GM23248 (cell line): ENCODE measurements at regions not wholly inside any gene's neighbourhood (a gene's known extent, or its start where the extent isn't known, plus 50 kb on each side); places are given as distances from the start of the nearest gene placed in this dataset.

Experiments
- DNase-seq: peaks from one replicate; pipeline ENCODE4 v3.0.0-alpha.2; 2015
- H2AFZ ChIP-seq: fragments of 200-600 bp; sonication (generic); 2 replicates; pipeline ENCODE4 v1.6.1; 2016; ENCODE audit warnings: antibody characterized with exemption
- H3F3A ChIP-seq: fragments of 200-600 bp; sonication (generic); 2 replicates; pipeline ENCODE4 v1.6.1; 2016; ENCODE audit warnings: mild to moderate bottlenecking, antibody characterized with exemption, mixed run types; ENCODE audit not compliant: insufficient read depth
- H3K27ac ChIP-seq: fragments of 200-600 bp; sonication (generic); 2 replicates; pipeline ENCODE4 v1.5.1; 2016; ENCODE audit warnings: mild to moderate bottlenecking
- H3K27me3 ChIP-seq: fragments of 200-600 bp; sonication (generic); replicated peaks from 2 replicates; pipeline ENCODE4 v1.6.1; 2016; ENCODE audit warnings: mild to moderate bottlenecking; ENCODE audit not compliant: insufficient read depth
- H3K36me3 ChIP-seq: fragments of 200-600 bp; sonication (generic); 2 replicates; pipeline ENCODE4 v1.6.1; 2016; ENCODE audit warnings: low read depth, mild to moderate bottlenecking
- H3K4me1 ChIP-seq: fragments of 200-600 bp; sonication (generic); 2 replicates; pipeline ENCODE4 v1.6.1; 2016; ENCODE audit warnings: mild to moderate bottlenecking; ENCODE audit not compliant: insufficient read depth
- H3K4me2 ChIP-seq: fragments of 200-600 bp; sonication (generic); one replicate; pipeline ENCODE4 v1.6.1; 2016; ENCODE audit warnings: mild to moderate bottlenecking; ENCODE audit not compliant: unreplicated experiment
- H3K4me3 ChIP-seq: fragments of 200-600 bp; sonication (generic); 2 replicates; pipeline ENCODE4 v1.5.1; 2016; ENCODE audit warnings: mild to moderate bottlenecking
- H3K79me2 ChIP-seq: fragments of 200-600 bp; sonication (generic); 2 replicates; pipeline ENCODE4 v1.6.1; 2016; ENCODE audit warnings: mild to moderate bottlenecking; ENCODE audit not compliant: insufficient read depth
- H3K9ac ChIP-seq: fragments of 200-600 bp; sonication (generic); 2 replicates; pipeline ENCODE4 v1.6.1; 2016; ENCODE audit warnings: mild to moderate bottlenecking
- H3K9me2 ChIP-seq: fragments of 200-600 bp; sonication (generic); 2 replicates; pipeline ENCODE4 v1.6.1; 2016; ENCODE audit warnings: mixed run types, mild to moderate bottlenecking, moderate library complexity; ENCODE audit not compliant: insufficient read depth
- H3K9me3 ChIP-seq: fragments of 200-600 bp; sonication (generic); one replicate; pipeline ENCODE4 v1.6.1; 2017; ENCODE audit warnings: low read depth
- H4K20me1 ChIP-seq: fragments of 200-600 bp; sonication (generic); 2 replicates; pipeline ENCODE4 v1.6.0; 2016; ENCODE audit not compliant: insufficient read depth
- EZH2 ChIP-seq: fragments of 200-600 bp; sonication (generic); IDR thresholded peaks from 2 replicates; pipeline ENCODE4 v1.6.1; 2018; ENCODE audit warnings: antibody characterized with exemption, mild to moderate bottlenecking; ENCODE audit not compliant: insufficient read depth, poor library complexity, severe bottlenecking
- EZH2phosphoT487 ChIP-seq: fragments of 200-600 bp; sonication (generic); IDR thresholded peaks from 2 replicates; pipeline ENCODE4 v1.6.1; 2018; ENCODE audit warnings: antibody characterized with exemption, moderate library complexity, mild to moderate bottlenecking, low read depth; ENCODE audit not compliant: insufficient read depth
- WGBS, 2 experiments: methylation state at CpG; one replicate each; pipeline ENCODE4 v1.1.6; 2015 to 2017; ENCODE audit warnings: low lambda C conversion rate in 2 of 2, low coverage in 1 of 2; ENCODE audit errors: missing lambda C conversion rate in 2 of 2; 5-methylcytosine and 5-hydroxymethylcytosine counted together
- in situ Hi-C: fragments of 300-500 bp; cut with MboI; formaldehyde crosslinking; loops from 2 replicates; pipeline ENCODE4 v1.15.0; 2020

DNA sequence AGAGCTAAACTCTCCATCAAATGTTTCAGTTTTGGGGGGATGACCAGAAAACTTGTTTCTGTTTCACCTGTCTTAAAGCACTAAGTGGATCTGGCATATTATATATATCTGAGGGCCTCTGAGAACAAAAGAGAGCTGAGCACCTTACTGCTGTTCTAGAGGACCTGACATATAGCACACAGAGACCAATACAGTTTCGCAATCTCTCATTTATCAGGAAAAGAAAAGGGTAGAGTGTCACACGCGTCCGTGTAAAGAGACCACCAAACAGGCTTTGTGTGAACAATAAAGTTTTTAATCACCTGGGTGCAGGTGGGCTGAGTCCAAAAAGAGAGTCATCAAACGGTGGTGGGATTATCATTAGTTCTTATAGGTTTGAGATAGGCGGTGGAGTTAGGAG, 434.5 kb upstream of the KCND2 start:
- in situ Hi-C loops: no loop called here

DNA sequence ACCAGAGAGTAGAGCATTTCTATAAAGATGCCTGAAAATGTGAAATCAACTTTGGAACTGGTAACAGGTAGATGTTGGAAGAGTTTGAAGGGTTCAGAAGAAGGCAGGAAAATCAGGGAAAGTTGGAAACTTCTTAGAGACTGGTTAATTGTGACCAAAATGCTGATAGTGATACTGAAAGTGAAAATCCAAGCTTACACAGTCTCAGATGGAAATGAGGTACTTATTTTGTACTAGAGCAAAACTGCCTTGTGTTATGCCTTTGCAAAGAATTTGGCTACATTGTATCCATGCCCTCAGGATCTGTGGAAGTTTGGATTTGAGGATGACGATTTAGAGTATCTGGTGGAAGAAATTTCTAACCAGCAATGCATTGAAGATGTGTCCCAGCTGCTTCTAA, 430.6 kb upstream of the KCND2 start:
- no peak overlapping the region for H3K4me3 ChIP-seq
- H3K9me3 ChIP-seq: no peaks in the 10 kb centered on the region
- H3K79me2 ChIP-seq: no peaks in the 10 kb centered on the region
- no peaks in the 10 kb centered on the region for H3F3A ChIP-seq
- H3K27me3 ChIP-seq: no peaks in the 10 kb centered on the region
- no peaks in the 10 kb centered on the region for H3K9me2 ChIP-seq
- H3K4me1 ChIP-seq: no peaks in the 10 kb centered on the region
- DNase-seq: no peak
- H3K36me3 ChIP-seq: no peaks in the 10 kb centered on the region
- in situ Hi-C loops: no loop called here
- H3K27ac ChIP-seq: no peak overlapping the region
- TF ChIP-seq EZH2 (no peak), EZH2phosphoT487 (no peak)
- H3K9ac ChIP-seq: no peak overlapping the region
- H4K20me1 ChIP-seq: no peaks in the 10 kb centered on the region
- H3K4me2 ChIP-seq: no peak overlapping the region
- WGBS, 2 experiments: 0% methylated on average over 1 of the region's 1 CpG
- no peak overlapping the region for H2AFZ ChIP-seq

More for the DNA sequence above, 434.5 kb upstream of the KCND2 start:
- TF ChIP-seq EZH2: no peak
- H3K9ac ChIP-seq: no peak overlapping the region
- no peaks in the 10 kb centered on the region for H3K4me1 ChIP-seq
- no peaks in the 10 kb centered on the region for H3K36me3 ChIP-seq
- no peaks in the 10 kb centered on the region for H4K20me1 ChIP-seq
- H3K27me3 ChIP-seq: no peaks in the 10 kb centered on the region
- H3K9me2 ChIP-seq: no peaks in the 10 kb centered on the region
- H3K27ac ChIP-seq: no peak overlapping the region
- H3K4me2 ChIP-seq: no peak overlapping the region
- H3F3A ChIP-seq: no peaks in the 10 kb centered on the region
- 70 to 74% methylated on average over 6 of the region's 6 CpGs for WGBS, 2 experiments
- no peak overlapping the region for H2AFZ ChIP-seq
- no peaks in the 10 kb centered on the region for H3K9me3 ChIP-seq
- no peak for DNase-seq
- no peaks in the 10 kb centered on the region for H3K79me2 ChIP-seq
- no peak overlapping the region for H3K4me3 ChIP-seq

DNA sequence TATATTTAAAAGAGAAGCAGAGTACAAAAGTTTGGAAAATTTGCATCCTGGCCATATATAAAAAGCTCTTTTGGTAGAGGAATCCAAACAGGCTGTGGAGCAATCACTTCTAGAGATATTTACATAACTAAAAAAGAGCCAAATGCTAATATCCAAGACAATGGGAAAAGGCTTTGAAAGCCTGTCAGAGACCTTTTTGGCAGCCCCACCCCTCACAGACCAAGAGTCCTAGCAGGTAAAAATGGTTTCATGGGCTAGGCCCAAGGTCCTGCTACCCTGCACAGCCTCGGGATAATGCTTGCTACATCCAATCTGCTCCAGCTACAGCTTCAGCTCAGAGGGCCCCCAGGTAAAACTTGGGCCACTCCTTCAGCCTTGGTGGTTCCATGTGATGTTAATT, 430.2 kb upstream of the KCND2 start:
- in situ Hi-C loops: no loop called here
- no peak overlapping the region for H2AFZ ChIP-seq
- 10 to 13% methylated on average over 1 of the region's 1 CpG for WGBS, 2 experiments

GRCh38 chr7:119861385-119861784, 411.6 kb upstream of the KCND2 start:
- Histone ChIP-seq H3K27me3 (no peaks in the 10 kb centered on the region), H3K9ac (no peak overlapping the region), H3F3A (no peaks in the 10 kb centered on the region), H3K9me3 (no peaks in the 10 kb centered on the region), H3K79me2 (no peaks in the 10 kb centered on the region), H3K4me1 (no peaks in the 10 kb centered on the region), H3K9me2 (no peaks in the 10 kb centered on the region), H4K20me1 (no peaks in the 10 kb centered on the region), H3K27ac (no peak overlapping the region), H3K4me2 (no peak overlapping the region), H3K36me3 (no peaks in the 10 kb centered on the region), H2AFZ (no peak overlapping the region), H3K4me3 (no peak overlapping the region)
- in situ Hi-C loops: no loop called here
- TF ChIP-seq EZH2phosphoT487 (no peak), EZH2 (no peak)
- DNase-seq: no peak

More for the DNA sequence above, 430.2 kb upstream of the KCND2 start:
- no peak overlapping the region for H3K27ac ChIP-seq
- H3K9ac ChIP-seq: no peak overlapping the region
- H3K4me1 ChIP-seq: no peaks in the 10 kb centered on the region
- H3K9me3 ChIP-seq: no peaks in the 10 kb centered on the region
- H3K79me2 ChIP-seq: no peaks in the 10 kb centered on the region
- H4K20me1 ChIP-seq: no peaks in the 10 kb centered on the region
- TF ChIP-seq EZH2phosphoT487: no peak
- no peak for TF ChIP-seq EZH2
- no peak overlapping the region for H3K4me2 ChIP-seq
- no peaks in the 10 kb centered on the region for H3K36me3 ChIP-seq
- no peak overlapping the region for H3K4me3 ChIP-seq
- DNase-seq: no peak
- no peaks in the 10 kb centered on the region for H3K9me2 ChIP-seq
- no peaks in the 10 kb centered on the region for H3K27me3 ChIP-seq
- no peaks in the 10 kb centered on the region for H3F3A ChIP-seq

GRCh38 chr7:119868387-119868786, 404.6 kb upstream of the KCND2 start:
- H3K79me2 ChIP-seq: no peaks in the 10 kb centered on the region
- no peaks in the 10 kb centered on the region for H3K27me3 ChIP-seq
- H2AFZ ChIP-seq: no peak overlapping the region
- TF ChIP-seq EZH2: no peak
- no peak for TF ChIP-seq EZH2phosphoT487
- H3K27ac ChIP-seq: no peak overlapping the region
- H3F3A ChIP-seq: no peaks in the 10 kb centered on the region
- H4K20me1 ChIP-seq: no peaks in the 10 kb centered on the region
- no peaks in the 10 kb centered on the region for H3K9me3 ChIP-seq
- no peaks in the 10 kb centered on the region for H3K36me3 ChIP-seq
- H3K4me1 ChIP-seq: no peaks in the 10 kb centered on the region
- no peak overlapping the region for H3K9ac ChIP-seq
- in situ Hi-C loops: no loop called here
- H3K4me2 ChIP-seq: no peak overlapping the region
- H3K4me3 ChIP-seq: no peak overlapping the region
- WGBS, 2 experiments: 2 to 6% methylated on average over 2 of the region's 2 CpGs
- DNase-seq: no peak
- H3K9me2 ChIP-seq: no peaks in the 10 kb centered on the region
